GM12864 (cell line): ENCODE measurements at regions not wholly inside any gene's neighbourhood (a gene's known extent, or its start where the extent isn't known, plus 50 kb on each side); places are given as distances from the start of the nearest gene placed in this dataset.

Experiments used
- DNase-seq: peaks from one replicate; pipeline ENCODE4 v3.0.0-alpha.2; 2011; ENCODE audit warnings: low read depth
- H3K4me3 ChIP-seq: 2 replicates; pipeline ENCODE4 v1.5.1; 2011; ENCODE audit warnings: mild to moderate bottlenecking, low read depth, low read length, control low read depth
- TF ChIP-seq, protein P1 (sequence below): IDR thresholded peaks from 2 replicates; pipeline ENCODE4 v1.5.1; 2011; ENCODE audit warnings: low read depth, mild to moderate bottlenecking, moderate library complexity, low read length, control low read depth, inconsistent platforms; ENCODE audit errors: missing control alignments

DNA sequence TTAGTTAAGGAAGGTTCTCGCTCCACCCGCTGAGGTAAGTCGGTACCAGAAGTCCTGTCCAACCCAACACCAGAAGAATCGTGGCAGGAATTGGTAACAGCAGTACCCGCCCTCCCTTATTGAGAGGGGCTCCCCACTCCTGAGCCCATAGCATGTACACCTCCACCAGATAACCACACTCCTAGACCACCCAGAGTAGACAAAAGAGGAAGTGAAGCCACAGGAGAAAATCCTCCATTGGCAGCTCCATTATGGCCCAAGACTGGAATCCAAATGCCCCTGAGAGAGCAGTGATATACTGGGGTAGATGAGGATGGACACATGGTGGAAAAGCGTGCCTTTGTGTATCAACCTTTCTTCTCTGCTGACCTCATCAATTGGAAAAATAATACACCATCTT lies 106.1 kb upstream of the EPB41L4A start:
- TF ChIP-seq, protein P1, sequence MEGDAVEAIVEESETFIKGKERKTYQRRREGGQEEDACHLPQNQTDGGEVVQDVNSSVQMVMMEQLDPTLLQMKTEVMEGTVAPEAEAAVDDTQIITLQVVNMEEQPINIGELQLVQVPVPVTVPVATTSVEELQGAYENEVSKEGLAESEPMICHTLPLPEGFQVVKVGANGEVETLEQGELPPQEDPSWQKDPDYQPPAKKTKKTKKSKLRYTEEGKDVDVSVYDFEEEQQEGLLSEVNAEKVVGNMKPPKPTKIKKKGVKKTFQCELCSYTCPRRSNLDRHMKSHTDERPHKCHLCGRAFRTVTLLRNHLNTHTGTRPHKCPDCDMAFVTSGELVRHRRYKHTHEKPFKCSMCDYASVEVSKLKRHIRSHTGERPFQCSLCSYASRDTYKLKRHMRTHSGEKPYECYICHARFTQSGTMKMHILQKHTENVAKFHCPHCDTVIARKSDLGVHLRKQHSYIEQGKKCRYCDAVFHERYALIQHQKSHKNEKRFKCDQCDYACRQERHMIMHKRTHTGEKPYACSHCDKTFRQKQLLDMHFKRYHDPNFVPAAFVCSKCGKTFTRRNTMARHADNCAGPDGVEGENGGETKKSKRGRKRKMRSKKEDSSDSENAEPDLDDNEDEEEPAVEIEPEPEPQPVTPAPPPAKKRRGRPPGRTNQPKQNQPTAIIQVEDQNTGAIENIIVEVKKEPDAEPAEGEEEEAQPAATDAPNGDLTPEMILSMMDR = no peak
- DNase-seq = no peak

DNA sequence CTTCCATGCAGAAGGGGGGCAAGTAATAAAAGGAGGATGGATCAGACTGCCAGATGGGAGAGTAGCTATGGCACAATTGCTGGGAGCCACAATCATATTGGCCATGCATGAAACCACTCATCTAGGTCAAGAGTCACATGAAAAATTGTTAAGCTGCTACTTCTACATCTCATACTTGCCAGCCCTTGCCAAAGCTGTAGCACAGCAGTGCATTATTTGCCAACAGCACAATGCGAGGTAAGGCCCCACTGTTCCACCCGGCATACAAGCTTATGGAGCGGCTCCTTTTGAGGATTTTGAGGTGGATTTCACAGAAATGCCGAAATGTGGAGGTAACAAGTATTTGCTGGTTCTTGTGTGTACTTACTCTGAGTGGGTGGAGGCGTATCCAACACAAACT lies 109.9 kb upstream of the EPB41L4A start:
- TF ChIP-seq, protein P1 = no peak
- no peak for DNase-seq
- H3K4me3 ChIP-seq = no peak overlapping the region

More for the DNA sequence above, 106.1 kb upstream of the EPB41L4A start:
- H3K4me3 ChIP-seq = no peak overlapping the region

DNA sequence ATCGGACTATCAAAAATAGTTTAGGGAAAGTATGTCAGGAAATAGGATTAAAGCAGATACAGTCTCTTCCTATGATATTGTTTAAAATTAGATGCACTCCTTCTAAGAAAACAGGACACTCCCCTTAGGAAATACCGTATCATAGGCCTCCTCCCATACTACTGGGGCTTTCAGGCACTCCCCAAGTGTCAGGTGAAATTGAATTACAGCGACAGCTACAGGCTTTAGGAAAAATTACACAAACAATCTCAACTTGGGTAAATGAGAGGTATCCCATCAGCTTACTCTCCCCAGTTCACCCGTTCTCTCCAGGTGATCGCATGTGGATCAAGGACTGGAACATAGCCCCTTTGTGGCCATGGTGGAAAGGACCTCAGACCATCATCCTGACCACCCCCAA lies 110.4 kb upstream of the EPB41L4A start:
- no peak overlapping the region for H3K4me3 ChIP-seq
- DNase-seq = no peak
- TF ChIP-seq, protein P1 = peak; percentile 67

DNA sequence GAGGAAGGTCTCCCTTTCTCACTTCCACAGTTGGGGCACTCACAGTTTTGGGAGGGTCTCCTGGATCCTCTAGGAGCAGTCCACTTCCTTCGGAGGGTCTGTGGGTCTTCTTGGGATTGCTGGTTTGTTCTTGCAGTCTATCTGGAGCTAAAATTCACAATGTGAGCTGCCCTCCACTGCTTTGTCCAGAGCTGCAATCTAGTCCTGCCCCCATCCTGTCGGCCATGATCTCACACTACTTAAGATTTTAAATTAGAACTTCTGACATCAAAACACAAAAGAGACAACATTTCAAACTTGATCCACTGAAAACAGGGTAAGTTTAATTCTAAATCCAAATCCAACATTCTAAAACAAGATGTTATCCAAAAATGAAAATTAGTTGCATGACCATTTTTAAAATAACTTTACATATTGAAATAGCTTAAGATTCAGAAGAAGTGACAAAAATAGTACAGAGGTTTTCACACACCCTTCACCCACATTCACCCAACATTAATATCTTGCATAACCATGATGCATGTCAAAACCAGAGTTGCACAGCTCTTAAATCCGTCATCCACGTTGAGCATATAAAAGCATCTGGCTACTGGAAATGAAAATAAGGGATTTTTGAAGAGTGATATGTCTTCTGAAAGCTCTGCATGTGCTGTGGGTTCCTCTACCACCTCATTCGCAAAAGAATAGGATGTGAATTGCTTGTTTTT lies 113.7 kb upstream of the EPB41L4A start:
- no peak for DNase-seq
- no peak overlapping the region for H3K4me3 ChIP-seq
- TF ChIP-seq, protein P1 = no peak

DNA sequence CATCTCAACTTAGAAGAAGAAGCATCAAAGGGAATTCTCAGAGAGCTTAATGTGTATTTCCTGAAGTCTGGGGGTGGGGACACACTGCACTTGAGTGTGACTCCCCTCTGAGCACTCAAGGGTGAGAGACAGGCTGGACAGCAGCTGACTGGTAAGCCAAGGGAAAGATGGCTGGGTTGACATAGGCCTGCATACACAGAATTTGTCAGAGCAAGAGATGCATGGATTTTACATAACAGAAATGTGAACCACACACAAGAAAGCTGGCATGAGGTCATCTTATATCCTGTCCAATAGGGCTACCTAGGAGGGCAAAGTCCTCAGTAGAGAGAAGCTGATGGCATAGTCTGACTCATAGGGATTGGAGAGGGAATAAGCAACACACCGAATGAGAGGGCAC lies 114.3 kb upstream of the EPB41L4A start:
- TF ChIP-seq, protein P1 = no peak
- DNase-seq = no peak
- H3K4me3 ChIP-seq = no peak overlapping the region

DNA sequence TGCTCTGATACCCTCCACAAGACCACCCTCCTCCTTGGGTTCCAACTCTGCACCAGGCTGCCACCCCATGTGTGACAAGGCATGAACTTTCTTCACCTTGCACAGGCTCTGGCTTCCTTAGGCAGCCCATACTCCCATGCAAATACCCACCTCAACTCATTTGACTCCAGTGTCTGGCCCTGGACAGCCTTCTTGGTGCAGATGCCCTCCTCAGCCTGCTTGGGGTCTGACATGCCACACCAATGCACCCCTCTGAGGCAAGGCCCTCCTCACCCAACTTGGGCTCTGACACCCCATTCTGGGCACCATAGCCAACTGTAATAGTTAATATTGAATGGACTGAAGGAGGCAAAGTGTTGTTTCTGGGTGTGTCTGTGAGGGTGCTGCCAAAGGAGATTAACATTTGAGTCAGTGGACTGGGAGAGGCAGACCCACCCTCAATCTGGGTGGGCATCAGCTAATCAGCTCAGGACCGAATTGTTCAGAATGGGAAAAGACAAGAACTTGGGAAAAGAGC lies 115.0 kb upstream of the EPB41L4A start:
- TF ChIP-seq, protein P1 = no peak
- no peak overlapping the region for H3K4me3 ChIP-seq
- no peak for DNase-seq

DNA sequence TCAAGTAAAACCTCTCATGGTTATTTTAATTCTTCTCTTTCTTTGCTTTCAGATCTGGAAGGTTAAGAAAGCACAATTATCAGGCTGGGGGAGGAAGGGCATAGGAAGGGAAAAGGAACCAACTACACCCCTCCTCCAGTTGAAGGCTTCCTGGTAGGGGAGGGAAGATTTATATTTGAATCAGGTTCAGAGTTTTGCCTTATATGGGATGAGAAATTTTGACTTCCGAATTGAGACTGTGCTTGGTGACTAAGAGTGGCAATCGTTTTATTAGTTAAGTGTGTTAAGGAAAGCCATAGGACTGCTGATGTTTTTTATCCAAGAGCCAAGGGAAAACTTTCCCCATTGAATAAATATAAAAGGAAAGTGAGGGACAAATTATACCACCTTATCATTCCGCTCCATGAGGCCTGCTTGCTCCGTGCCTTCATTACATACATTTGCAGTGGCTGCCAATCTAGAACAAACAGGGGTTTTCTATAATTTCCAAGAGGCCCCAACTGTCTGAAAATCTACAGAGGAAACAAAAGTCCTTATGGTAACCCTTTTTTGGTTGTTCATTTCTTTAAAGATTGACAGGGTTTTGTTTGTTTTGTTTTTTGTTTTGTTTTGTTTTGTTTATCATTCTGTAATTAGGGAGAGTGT lies 115.7 kb upstream of the EPB41L4A start:
- DNase-seq = no peak
- TF ChIP-seq, protein P1 = no peak

More for the DNA sequence above, 115.7 kb upstream of the EPB41L4A start:
- H3K4me3 ChIP-seq = no peak overlapping the region
